ENCODE measurements at regions not wholly inside any gene's neighbourhood (a gene's known extent, or its start where the extent isn't known, plus 50 kb on each side); places are given as distances from the start of the nearest gene placed in this dataset.

- TF ChIP-seq ZFP30 (CRISPR knock-in tag; IDR thresholded peaks at IDR 0.05): no peak
Observed at GRCh38 chr10:57418476-57418875, 849.2 kb downstream of the IPMK start (continued).

GRCh38 chr10:57395923-57396322 lies 871.8 kb downstream of the IPMK start:
- TF ChIP-seq CSRNP3 (CRISPR knock-in tag; IDR thresholded peaks at IDR 0.05): no peak
- no peak for TF ChIP-seq SNAI2 (CRISPR knock-in tag; IDR thresholded peaks at IDR 0.05)
- no peak for TF ChIP-seq ZFP30 (CRISPR knock-in tag; IDR thresholded peaks at IDR 0.05)
- no peak for TF ChIP-seq PPARA (CRISPR knock-in tag; IDR thresholded peaks at IDR 0.05; ENCODE audit: borderline replicate concordance)
- no peak for TF ChIP-seq GLIS3 (CRISPR knock-in tag; IDR thresholded peaks at IDR 0.05)
- TF ChIP-seq PATZ1 (CRISPR knock-in tag; IDR thresholded peaks at IDR 0.05; ENCODE audit: borderline replicate concordance): no peak
- no peak for TF ChIP-seq BACH2 (CRISPR knock-in tag; IDR thresholded peaks at IDR 0.05; ENCODE audit: borderline replicate concordance)
- no peak for TF ChIP-seq ZNF8 (CRISPR knock-in tag; IDR thresholded peaks at IDR 0.05)
- no peak for TF ChIP-seq TCF4 (CRISPR knock-in tag; IDR thresholded peaks at IDR 0.05; ENCODE audit: borderline replicate concordance)
- TF ChIP-seq ZC3H10 (CRISPR knock-in tag; IDR thresholded peaks at IDR 0.05): no peak
- ATAC-seq: no peak

GRCh38 chr10:57367412-57367811 lies 900.3 kb downstream of the IPMK start:
- no peak for TF ChIP-seq BACH2 (CRISPR knock-in tag; IDR thresholded peaks at IDR 0.05; ENCODE audit: borderline replicate concordance)
- no peak for TF ChIP-seq PPARA (CRISPR knock-in tag; IDR thresholded peaks at IDR 0.05; ENCODE audit: borderline replicate concordance)
- no peak for TF ChIP-seq OSR1 (CRISPR knock-in tag; IDR thresholded peaks at IDR 0.05)
- TF ChIP-seq POU6F1 (CRISPR knock-in tag; IDR thresholded peaks at IDR 0.05; ENCODE audit: borderline replicate concordance, low read depth): no peak
- TF ChIP-seq ZNF8 (CRISPR knock-in tag; IDR thresholded peaks at IDR 0.05): no peak
- TF ChIP-seq ARNTL (CRISPR knock-in tag; IDR thresholded peaks at IDR 0.05; ENCODE audit: borderline replicate concordance, low read depth): no peak
- no peak for TF ChIP-seq ZFP3 (CRISPR knock-in tag; IDR thresholded peaks at IDR 0.05)
- no peak for TF ChIP-seq GLIS3 (CRISPR knock-in tag; IDR thresholded peaks at IDR 0.05)
- ATAC-seq: no peak

GRCh38 chr10:57362811-57363210 lies 904.9 kb downstream of the IPMK start:
- TF ChIP-seq ZC3H10 (CRISPR knock-in tag; IDR thresholded peaks at IDR 0.05): no peak
- ATAC-seq: no peak

GRCh38 chr10:57353403-57354003 lies 914.2 kb downstream of the IPMK start:
- TF ChIP-seq BACH2 (CRISPR knock-in tag; IDR thresholded peaks at IDR 0.05; ENCODE audit: borderline replicate concordance) (no peak), POU6F1 (CRISPR knock-in tag; IDR thresholded peaks at IDR 0.05; ENCODE audit: borderline replicate concordance, low read depth) (no peak), ZNF565 (CRISPR knock-in tag; conservative IDR thresholded peaks at IDR 0.05; ENCODE audit: low read depth) (no peak), ARNTL (CRISPR knock-in tag; IDR thresholded peaks at IDR 0.05; ENCODE audit: borderline replicate concordance, low read depth) (no peak), GLIS3 (CRISPR knock-in tag; IDR thresholded peaks at IDR 0.05) (no peak), OSR1 (CRISPR knock-in tag; IDR thresholded peaks at IDR 0.05) (no peak), ZNF8 (CRISPR knock-in tag; IDR thresholded peaks at IDR 0.05) (no peak), ZNF70 (CRISPR knock-in tag; IDR thresholded peaks at IDR 0.05) (no peak), TCF4 (CRISPR knock-in tag; IDR thresholded peaks at IDR 0.05; ENCODE audit: borderline replicate concordance) (no peak), ZFP3 (CRISPR knock-in tag; IDR thresholded peaks at IDR 0.05) (no peak), SNAI2 (CRISPR knock-in tag; IDR thresholded peaks at IDR 0.05) (no peak), TOX (CRISPR knock-in tag; IDR thresholded peaks at IDR 0.05; ENCODE audit: borderline replicate concordance) (no peak), CSRNP3 (CRISPR knock-in tag; IDR thresholded peaks at IDR 0.05) (no peak), ISL1 (CRISPR knock-in tag; IDR thresholded peaks at IDR 0.05) (no peak), PATZ1 (CRISPR knock-in tag; IDR thresholded peaks at IDR 0.05; ENCODE audit: borderline replicate concordance) (no peak)
- ATAC-seq: no peak
